DOHH2 (cell line): ENCODE measurements at regions not wholly inside any gene's neighbourhood (a gene's known extent, or its start where the extent isn't known, plus 50 kb on each side); places are given as distances from the start of the nearest gene placed in this dataset.

ENCODE experiments used
- EZH2phosphoT487 ChIP-seq: fragments of 200-600 bp; sonication (generic); IDR thresholded peaks from 2 replicates; pipeline ENCODE4 v1.6.1; 2017; ENCODE audit warnings: borderline replicate concordance, mild to moderate bottlenecking, antibody characterized with exemption, low read length, moderate library complexity, mixed read lengths
- TF ChIP-seq, protein P1 (sequence below): fragments of 200-600 bp; sonication (generic); IDR thresholded peaks from one replicate; pipeline ENCODE4 v1.5.1; 2014; ENCODE audit warnings: antibody characterized with exemption, mild to moderate bottlenecking, low read depth, low read length; ENCODE audit not compliant: poor library complexity, severe bottlenecking

DNA sequence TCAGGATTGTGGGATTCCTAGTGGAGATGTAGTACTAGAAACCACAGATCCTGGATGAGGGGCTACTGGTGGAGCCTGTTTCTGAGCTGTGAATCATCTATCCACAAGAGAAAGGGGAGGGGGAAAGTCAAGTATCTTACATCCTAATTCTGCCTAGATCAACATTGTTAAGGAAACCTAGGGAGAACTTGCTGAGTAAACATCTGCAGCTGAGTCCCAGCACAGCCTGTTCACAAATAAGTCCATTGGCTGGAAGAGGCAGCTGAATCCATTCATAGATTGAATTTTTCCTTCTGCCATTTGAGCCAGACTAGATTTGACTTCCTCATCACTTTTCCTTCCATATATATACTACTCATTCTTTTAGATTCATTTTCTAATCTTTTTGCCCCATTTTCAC, 460.5 kb downstream of the TUSC7 start:
- TF ChIP-seq, protein P1, sequence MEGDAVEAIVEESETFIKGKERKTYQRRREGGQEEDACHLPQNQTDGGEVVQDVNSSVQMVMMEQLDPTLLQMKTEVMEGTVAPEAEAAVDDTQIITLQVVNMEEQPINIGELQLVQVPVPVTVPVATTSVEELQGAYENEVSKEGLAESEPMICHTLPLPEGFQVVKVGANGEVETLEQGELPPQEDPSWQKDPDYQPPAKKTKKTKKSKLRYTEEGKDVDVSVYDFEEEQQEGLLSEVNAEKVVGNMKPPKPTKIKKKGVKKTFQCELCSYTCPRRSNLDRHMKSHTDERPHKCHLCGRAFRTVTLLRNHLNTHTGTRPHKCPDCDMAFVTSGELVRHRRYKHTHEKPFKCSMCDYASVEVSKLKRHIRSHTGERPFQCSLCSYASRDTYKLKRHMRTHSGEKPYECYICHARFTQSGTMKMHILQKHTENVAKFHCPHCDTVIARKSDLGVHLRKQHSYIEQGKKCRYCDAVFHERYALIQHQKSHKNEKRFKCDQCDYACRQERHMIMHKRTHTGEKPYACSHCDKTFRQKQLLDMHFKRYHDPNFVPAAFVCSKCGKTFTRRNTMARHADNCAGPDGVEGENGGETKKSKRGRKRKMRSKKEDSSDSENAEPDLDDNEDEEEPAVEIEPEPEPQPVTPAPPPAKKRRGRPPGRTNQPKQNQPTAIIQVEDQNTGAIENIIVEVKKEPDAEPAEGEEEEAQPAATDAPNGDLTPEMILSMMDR, result no peak
- no peak for TF ChIP-seq EZH2phosphoT487
